DND-41 (cell line): ENCODE measurements at regions not wholly inside any gene's neighbourhood (a gene's known extent, or its start where the extent isn't known, plus 50 kb on each side); places are given as distances from the start of the nearest gene placed in this dataset.

Experiments used
- EZH2 ChIP-seq: IDR thresholded peaks from 3 replicates; pipeline ENCODE4 v1.6.1; 2012; ENCODE audit warnings: borderline replicate concordance, low read depth, mild to moderate bottlenecking, moderate library complexity, low read length, inconsistent platforms; ENCODE audit not compliant: severe bottlenecking
- TF ChIP-seq, protein P1 (sequence below): IDR thresholded peaks from 2 replicates; pipeline ENCODE4 v1.5.1; 2012; ENCODE audit warnings: borderline replicate concordance, low read length, moderate library complexity, mild to moderate bottlenecking; ENCODE audit not compliant: poor library complexity, severe bottlenecking; ENCODE audit errors: extremely low read depth

DNA sequence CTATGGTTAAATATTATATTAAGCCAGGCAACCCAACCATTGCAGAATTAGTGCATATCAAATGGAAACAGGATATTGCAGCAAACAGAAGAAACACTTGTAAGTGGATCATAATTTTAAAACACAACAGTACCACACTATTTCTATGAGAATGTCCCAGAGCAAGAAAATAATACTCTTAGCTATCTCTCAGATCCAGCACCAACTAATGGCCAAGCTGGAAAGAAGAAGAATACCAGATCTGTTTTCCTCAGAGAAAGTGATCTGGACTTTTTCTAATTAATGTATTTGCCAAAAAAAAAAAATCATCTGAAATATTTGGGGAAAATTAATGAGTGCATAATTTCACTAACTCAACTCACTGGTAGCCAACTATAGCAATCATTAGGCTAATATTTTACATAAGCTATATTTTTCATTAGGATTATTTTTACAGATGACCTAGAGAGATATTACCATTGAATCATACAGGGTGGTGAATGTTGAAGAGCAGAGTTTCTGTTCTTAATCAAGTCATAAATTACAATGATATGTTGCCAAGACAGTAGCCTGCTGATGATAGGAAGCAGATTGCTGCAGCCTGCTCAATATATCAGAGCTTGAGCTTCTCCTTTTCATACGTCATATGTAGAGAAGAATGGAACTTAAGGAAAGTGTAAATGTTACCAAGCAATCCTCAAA lies 995.4 kb upstream of the LRRN3 start:
- no peak for TF ChIP-seq EZH2
- TF ChIP-seq, protein P1, sequence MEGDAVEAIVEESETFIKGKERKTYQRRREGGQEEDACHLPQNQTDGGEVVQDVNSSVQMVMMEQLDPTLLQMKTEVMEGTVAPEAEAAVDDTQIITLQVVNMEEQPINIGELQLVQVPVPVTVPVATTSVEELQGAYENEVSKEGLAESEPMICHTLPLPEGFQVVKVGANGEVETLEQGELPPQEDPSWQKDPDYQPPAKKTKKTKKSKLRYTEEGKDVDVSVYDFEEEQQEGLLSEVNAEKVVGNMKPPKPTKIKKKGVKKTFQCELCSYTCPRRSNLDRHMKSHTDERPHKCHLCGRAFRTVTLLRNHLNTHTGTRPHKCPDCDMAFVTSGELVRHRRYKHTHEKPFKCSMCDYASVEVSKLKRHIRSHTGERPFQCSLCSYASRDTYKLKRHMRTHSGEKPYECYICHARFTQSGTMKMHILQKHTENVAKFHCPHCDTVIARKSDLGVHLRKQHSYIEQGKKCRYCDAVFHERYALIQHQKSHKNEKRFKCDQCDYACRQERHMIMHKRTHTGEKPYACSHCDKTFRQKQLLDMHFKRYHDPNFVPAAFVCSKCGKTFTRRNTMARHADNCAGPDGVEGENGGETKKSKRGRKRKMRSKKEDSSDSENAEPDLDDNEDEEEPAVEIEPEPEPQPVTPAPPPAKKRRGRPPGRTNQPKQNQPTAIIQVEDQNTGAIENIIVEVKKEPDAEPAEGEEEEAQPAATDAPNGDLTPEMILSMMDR: no peak
